Fibroblast of pulmonary artery (primary cell): ENCODE measurements at regions not wholly inside any gene's neighbourhood (a gene's known extent, or its start where the extent isn't known, plus 50 kb on each side); places are given as distances from the start of the nearest gene placed in this dataset.

Experiments
- DNase-seq: peaks from one replicate; pipeline ENCODE4 v3.0.0-alpha.2; 2010; ENCODE audit warnings: low read depth
- H3K4me3 ChIP-seq: replicated peaks from 2 replicates; pipeline ENCODE4 v1.5.1; 2011; ENCODE audit warnings: low read depth, mild to moderate bottlenecking, control low read depth, low read length, moderate library complexity
- TF ChIP-seq, protein P1 (sequence below): IDR thresholded peaks from 2 replicates; pipeline ENCODE4 v1.5.1; 2011; ENCODE audit warnings: mild to moderate bottlenecking, control low read depth, low read length, inconsistent platforms; ENCODE audit errors: missing control alignments

DNA sequence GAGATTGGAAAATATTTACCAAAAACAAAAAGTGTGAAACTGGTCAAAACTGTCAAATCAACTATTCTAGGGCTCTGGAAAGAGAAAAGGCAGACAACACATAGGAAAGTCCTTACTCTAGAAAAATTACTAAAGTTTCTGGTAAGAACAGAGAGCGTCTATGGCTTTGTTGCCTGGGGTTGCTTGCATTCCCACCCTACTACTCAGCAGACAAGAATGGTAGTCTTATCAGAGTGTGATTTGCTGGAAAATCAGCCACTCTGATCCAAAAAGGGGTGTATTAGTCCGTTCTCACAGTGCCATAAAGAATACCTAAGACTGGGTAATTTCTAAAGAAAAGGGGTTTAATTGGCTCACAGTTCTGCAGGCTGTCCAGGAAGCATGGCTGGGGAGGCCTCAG is 50.3 kb upstream of the CDH20 start:
- no peak for DNase-seq
- H3K4me3 ChIP-seq, result no peak overlapping the region
- TF ChIP-seq, protein P1, sequence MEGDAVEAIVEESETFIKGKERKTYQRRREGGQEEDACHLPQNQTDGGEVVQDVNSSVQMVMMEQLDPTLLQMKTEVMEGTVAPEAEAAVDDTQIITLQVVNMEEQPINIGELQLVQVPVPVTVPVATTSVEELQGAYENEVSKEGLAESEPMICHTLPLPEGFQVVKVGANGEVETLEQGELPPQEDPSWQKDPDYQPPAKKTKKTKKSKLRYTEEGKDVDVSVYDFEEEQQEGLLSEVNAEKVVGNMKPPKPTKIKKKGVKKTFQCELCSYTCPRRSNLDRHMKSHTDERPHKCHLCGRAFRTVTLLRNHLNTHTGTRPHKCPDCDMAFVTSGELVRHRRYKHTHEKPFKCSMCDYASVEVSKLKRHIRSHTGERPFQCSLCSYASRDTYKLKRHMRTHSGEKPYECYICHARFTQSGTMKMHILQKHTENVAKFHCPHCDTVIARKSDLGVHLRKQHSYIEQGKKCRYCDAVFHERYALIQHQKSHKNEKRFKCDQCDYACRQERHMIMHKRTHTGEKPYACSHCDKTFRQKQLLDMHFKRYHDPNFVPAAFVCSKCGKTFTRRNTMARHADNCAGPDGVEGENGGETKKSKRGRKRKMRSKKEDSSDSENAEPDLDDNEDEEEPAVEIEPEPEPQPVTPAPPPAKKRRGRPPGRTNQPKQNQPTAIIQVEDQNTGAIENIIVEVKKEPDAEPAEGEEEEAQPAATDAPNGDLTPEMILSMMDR, result no peak
